ENCODE measurements at regions not wholly inside any gene's neighbourhood (a gene's known extent, or its start where the extent isn't known, plus 50 kb on each side); places are given as distances from the start of the nearest gene placed in this dataset.
A peak's percentile ranks its signal among the peaks of the same experiment; 100 is the strongest.

DNA sequence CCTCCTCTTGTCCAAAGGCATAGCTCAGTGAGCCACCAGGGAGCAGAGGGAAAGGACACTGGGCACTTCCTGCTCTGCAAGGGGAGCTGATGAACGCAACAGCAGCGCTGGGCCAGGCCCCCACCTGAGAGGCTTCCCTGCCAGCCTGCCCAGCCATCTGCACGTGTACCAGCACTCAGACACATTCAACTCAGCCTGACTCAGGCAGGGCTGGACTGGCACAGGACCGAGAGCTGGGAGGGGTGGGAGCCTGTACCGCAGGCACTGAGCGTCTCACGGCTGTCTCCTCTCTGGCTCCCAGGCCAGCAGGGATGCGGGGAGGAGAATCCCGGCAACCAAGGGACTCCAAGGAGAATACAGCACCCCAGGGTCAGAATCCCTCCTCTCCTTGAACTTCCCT, 411.8 kb downstream of the CTTN start:
- no peak for DNase-seq

DNA sequence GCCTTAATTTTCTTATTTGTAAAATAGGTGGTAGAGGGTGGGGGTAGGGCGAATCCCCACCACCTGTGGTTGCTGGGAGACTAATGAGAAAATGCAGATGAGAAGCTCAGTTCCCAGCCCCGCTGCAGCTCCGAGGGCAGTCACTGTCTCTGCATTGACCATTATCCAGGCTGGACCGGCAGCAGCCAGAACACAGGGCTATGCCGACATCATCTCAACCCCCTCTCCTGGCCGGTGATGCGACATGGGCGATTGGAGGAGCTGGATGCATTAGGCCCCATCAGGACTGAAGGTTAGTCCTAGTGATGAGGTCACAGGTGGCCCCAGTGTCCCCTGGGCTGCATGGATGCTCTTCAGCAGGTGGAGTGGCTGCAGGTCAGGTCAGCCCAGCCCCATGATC, 412.4 kb downstream of the CTTN start:
- DNase-seq: no peak

GRCh38 chr11:70811483-70811882, 413.2 kb downstream of the CTTN start:
- DNase-seq: no peak

- DNase-seq: no peak
These were observed 413.6 kb downstream of the CTTN start for GRCh38 chr11:70811915-70812314.

DNA sequence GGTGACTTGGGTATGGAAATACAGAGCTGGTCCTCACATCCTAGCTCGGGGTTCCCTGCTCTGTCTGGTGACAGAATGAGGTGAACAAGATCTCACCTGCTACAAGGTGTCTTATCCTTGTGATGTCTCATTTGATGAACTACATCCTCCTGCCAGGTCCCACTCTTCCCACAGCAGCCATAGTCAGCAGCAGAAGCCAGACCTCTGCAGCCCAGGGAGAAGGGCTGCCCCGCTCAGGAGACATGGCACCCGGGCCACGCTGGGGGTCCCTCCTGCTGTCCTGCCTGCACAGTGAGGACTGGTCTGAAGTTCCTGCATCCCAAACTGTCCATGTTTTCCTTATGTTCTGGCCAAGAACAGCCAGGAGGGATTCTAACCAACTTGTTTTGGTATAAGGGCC, 414.1 kb downstream of the CTTN start:
- no peak for DNase-seq

DNA sequence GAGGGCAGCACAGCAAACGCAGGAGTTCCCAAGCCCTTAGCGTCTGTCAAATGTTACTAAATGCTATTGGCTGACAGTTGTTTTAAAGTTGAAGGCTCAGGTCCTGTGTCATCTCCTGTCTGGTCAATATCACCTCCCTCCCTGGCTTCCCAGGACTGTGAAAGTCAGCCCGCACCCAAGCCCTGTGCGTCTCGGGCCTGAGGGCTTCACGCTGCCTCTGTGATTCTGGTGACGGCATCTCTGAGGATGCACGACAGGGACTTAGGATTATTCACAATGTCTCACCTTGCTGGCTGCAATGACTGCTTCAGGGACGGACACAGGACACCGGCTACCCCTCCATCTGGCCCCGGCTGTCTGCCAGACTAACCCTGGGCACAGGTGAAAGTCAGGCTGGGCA, 415.3 kb downstream of the CTTN start:
- DNase-seq: no peak

DNA sequence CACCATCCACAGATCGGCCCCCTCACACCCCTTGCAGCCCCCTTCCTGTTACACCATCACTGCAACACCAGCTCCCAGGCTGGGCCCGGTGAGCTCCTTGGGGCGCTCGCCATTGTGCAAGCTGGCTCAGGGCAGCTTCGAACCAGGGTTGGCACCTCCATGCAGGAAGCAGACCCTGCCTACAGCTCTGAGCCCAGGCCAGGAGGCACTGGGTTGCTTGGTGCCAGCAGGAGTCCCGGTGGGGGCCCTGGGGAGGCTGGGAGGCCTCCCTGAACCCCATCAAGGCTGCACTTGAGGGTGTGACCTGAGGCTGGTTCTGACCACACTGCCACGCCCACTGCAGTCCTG, 417.1 kb downstream of the CTTN start:
- no peak for DNase-seq

GRCh38 chr11:70816156-70816678, 417.9 kb downstream of the CTTN start:
- DNase-seq: no peak

- DNase-seq: no peak
These were observed 420.0 kb downstream of the CTTN start for GRCh38 chr11:70818351-70818750.

DNA sequence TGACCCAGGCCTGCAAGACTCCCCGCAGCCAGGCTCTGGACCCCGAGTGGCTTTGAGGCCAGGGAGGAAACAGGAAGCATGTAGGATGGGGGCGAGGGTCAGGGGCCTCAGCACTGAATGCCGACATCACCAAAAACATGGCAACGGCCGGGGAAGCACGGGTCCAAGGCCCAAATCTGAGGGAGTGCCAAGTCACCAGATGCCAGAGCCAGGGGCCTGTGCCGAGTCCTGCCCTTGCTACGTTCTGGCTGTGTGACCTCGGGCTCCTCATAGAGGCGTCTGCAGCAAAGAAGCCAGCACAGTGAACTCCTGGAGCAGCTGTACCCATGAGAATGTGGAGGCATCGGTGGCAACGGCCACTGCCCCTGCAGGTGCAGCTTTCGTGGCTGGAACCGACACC, 420.7 kb downstream of the CTTN start:
- no peak for DNase-seq

DNA sequence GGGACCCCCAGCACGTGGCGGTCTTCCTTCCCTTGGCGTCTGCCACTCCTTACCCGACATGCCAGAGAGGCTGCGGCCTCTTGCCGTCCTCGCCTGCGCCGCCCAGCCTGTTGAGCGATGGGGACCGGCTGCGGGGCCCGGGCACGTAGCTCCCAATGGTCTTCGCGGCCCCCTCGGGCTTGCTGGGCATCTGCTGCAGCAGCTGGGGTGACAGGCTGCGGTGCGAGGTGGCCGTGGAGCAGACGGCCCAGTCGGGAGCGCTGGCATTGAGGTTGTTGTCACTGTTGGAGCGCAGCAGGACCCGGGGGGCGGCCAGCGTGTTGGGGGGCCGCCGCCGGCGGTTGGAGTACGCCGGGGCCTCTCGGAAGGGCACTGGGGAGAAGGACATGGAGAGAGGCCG, 422.0 kb downstream of the CTTN start:
- DNase-seq: no peak

GRCh38 chr11:70820712-70821111, 422.4 kb downstream of the CTTN start:
- DNase-seq: no peak

DNA sequence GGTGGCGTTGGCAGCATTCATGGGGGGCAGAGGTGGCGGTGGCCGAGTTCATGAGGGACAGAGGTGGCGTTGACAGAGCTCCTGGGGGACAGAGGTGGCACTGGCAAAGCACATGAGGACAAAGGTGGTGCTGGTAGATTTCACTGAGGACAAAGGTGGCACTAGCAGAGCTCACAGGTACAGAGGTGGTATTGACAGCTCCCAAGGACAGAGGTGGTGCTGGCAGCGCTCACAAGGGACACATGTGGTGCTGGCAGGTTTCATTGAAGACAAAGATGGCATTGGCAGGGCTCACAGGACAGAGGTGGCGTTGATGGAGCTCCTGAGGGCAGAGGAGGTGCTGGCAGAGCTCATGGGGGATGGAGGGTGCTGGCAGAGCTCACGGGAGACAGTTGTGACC, 425.4 kb downstream of the CTTN start:
- DNase-seq: no peak

DNA sequence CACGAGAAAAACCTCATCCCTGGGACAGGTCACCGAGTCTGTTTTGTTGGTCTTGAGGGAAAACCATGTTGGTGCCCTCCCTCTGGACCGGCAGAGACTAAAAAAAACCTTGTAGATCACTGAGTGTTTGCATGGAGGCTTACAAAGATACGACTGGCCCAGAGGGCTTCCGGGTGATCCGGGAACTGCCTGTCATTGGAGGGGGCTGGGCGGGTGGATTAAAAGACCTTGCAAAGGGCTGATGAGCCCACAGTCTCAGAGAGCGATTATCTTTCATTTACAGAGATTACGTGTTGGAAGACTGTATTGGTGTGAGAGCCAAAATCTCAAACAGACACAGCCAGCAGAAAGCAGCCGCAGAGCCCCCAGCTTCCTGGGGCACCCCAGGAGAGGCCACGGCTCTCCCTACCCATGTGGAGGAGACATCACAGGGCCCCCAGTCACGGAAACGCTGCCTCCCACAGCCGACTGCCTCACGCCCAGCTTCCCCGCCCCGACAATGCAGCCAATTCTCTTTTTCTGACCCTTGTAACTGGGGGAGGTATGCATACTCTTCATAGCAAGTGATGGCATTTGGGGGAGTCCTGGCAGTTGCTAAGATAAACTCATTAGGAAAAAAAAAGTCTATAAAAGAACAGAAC, 426.4 kb downstream of the CTTN start:
- peak; percentile 31 for DNase-seq

DNA sequence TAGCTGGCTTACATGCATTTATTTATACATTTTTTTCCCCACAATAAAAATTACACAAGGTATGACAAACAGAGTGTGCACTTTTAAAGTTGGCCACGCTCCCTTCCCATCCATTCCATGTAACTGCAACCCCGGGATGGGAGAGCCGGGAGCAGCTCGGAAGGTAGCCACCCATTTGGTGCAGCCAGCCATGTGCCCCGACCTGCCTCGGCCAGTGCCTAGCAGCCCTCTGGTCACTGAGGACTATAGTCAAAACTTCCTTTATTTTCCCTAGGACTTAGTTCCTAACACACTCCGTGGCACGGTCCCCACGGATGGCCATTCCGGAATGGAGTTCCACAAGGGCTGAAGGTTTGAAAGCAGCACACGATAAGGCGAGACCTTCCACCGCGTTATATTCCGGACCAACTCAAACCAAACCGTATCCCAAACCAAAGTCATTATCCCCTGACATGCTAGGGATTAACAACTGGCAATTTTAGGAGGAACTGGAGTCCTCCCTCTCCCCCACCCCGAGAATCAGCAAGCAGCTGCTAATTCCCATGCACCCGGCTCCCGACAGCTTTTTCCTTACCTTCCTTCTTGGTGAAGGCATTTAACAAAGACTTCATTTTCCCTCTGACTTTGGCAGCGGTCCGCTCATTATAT, 426.4 kb downstream of the SHANK2 start:
- no peak for DNase-seq

DNA sequence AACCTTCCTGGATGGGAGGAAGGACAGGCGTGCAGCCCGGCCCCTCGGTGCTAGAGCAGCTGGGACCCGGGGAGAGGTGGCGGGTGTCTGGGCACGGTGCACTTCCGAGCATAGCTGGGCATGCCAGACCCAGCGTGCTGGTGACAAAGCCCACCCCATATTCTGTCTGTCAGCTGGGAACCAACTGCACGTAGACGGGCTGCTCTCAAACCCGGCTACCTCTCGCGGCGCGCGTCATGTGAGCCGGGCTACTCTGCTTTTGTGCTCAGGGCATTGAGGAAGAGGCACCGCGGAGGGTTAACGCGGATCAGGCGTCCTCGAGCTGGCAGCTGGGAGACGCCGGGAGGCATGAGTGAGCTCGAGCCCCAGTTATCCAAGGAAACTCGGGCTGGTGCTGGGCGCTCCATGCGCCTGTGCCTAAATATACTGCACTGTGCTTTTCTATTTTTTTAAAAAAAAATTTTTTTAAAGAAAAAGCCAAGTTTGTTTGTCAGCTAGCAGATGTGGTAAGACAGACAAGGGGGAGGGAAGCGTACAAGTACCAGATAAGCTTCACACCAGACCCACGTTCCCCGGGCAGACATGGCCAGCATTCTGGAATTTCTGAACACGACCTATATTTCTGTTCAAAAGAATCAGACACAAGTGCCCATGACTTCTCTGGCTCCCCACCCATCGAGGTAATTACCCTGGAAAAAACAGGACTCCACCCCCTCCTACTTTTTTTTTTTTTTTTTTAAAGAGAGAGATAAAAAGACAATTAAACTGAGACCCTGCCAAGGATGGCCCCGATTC, 425.6 kb downstream of the SHANK2 start:
- DNase-seq: no peak

DNA sequence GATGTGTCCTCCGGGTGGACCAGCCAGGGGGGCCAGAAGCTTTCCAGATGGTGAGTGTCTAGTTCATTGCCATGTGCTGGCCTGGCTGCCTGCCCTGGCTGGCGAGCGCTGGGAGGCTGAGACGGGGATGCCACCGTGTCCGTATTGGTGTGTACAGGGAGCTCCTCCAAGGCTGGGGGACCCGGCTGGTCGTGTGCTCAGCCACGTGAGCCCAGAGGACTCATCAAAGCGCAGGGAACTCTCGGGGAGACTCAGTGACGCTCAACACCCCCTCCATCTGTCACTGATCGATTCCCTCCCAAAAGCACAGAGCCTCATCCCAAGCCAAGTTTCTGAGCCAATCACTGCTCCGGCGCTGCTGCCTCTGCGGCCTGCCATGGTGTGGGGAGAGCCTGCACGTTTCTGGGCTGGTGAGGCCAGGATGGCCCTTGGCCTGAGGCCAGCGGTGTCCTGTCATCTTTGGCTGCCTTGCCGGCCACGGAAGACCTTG, 423.7 kb downstream of the SHANK2 start:
- no peak for DNase-seq

GRCh38 chr11:70829134-70829885, 423.1 kb downstream of the SHANK2 start:
- no peak for DNase-seq

DNA sequence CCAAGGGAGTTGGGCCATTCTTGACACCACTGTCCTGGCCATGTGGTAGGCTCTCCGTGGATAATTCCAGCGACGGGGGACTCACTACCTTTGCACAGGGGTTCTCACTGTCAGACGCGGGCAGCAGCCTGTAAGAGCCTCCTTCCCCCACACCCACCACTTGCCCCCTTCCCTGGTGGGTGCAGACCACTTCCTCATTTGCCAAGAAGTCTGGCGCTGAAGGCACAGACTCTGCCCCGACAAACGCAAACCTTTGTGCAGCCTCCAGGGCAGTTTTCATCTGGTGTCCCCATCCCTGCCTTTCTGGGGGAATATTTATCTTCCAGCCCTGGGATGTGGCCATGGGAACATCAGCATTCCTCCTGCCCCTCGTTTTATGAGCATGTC, 422.5 kb downstream of the SHANK2 start:
- no peak for DNase-seq

DNA sequence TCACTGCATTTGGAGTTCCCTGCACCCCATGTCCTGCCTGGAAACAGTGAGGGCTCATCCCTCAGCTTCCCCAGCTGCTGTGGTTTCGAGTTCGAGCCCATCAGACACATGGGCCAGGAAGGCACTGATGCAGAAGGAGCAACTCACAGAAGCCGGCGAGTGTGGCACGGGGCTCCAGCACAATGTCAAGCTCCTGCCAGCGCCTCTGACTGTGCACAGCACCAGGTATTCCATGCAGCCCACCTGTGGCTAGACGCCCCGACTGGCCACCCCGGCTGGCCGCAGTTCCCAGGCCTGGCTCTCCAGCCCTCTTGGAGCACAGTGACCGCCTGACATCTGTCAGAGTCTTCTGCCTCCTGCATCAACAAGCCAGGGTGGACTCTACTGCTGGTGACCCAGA, 419.4 kb downstream of the SHANK2 start:
- no peak for DNase-seq

DNA sequence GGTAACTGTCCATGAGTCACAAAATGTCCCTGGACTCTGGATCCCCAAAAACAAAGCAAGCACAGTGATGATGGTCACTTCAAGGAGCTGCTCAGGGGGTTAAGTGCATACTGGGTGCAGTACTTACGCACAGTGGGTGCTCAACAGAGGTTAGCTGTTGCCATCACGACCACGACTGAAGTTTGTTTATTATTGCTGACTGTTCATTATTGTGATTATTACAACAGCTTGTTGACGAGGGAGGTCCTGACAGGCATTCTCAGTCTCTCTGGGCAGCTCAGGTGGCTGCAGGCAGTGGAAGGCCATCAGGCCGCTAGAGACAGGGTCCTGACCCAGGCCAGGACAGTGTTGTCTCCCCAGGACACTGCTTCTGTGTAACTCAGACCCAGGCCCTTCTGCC, 418.8 kb downstream of the SHANK2 start:
- no peak for DNase-seq

DNA sequence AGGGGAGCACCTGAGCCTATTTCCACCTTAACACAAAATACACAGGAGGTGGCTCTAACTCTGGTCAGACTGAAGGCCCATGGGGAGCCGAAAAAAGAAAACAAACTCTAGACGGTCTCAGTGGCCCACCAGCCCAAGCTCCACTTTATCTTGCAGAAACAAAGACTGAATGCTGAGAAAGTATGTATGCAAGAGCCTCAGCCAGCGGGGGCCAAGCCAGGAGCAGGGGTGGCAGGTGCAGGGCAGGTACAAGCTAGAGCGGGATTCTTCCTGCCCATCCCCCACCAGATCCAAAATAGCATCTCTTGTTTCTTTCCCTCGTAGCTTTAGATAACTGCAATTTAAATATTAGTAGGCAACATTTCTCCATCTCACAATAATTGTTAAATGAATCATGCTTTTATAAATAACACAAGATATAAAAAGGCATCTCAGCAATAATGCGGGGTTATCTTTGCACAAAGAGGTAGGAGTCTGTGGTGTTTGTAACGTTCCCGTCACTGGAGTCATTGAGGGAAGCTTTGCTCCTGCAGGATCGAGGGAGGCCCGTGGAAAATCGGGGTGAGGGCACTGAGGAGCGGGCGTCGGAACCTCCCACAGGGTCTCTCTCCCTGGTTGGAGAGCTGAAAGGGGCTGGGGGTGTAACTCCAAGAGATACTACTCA, 418.0 kb downstream of the SHANK2 start:
- DNase-seq: no peak

Data from activated CD4-positive, alpha-beta T cell treated with anti-CD3 and anti-CD28 coated beads, Interleukin-2, amount 50 U/mL, for 16 hours (primary cell).